Activated CD4-positive, alpha-beta memory T cell treated with anti-CD3 and anti-CD28 coated beads for 36 hours (primary cell): ENCODE measurements at regions not wholly inside any gene's neighbourhood (a gene's known extent, or its start where the extent isn't known, plus 50 kb on each side); places are given as distances from the start of the nearest gene placed in this dataset.

Source experiments
- CTCF ChIA-PET: fragments of 350-600 bp; sonication (Branson Sonifier 250); formaldehyde crosslinking; loops from one replicate; lab custom pipeline; 2021; ENCODE audit warnings: antibody characterized with exemption, inconsistent platforms; lab: Charles Lee
- POLR2A ChIA-PET: fragments of 350-600 bp; sonication (Branson Sonifier 250); formaldehyde crosslinking; loops from one replicate; lab custom pipeline; 2021; ENCODE audit warnings: antibody characterized with exemption; lab: Charles Lee
- DNase-seq: peaks from one replicate; pipeline ENCODE4 v3.0.0-alpha.2; 2020
- H3K27ac Mint-ChIP-seq: one replicate; pipeline ENCODE4 v1.8.0; 2021; ENCODE audit warnings: mixed read lengths
- H3K27me3 Mint-ChIP-seq: one replicate; pipeline ENCODE4 v1.8.0; 2021; ENCODE audit warnings: mixed read lengths
- H3K36me3 Mint-ChIP-seq: one replicate; pipeline ENCODE4 v1.8.0; 2021; ENCODE audit warnings: mixed read lengths
- H3K4me1 Mint-ChIP-seq: one replicate; pipeline ENCODE4 v1.8.0; 2021; ENCODE audit warnings: low read depth, mixed read lengths
- H3K4me3 Mint-ChIP-seq: one replicate; pipeline ENCODE4 v1.8.0; 2021; ENCODE audit warnings: mild to moderate bottlenecking, mixed read lengths
- H3K9me3 Mint-ChIP-seq: one replicate; pipeline ENCODE4 v1.8.0; 2021; ENCODE audit warnings: mixed read lengths
- intact Hi-C: fragments of 100-400 bp; cut with micrococcal nuclease; formaldehyde crosslinking; loops from one replicate; pipeline ENCODE4 v1.15.1; 2023

GRCh38 chr4:151603377-151603776 lies 157.4 kb downstream of the GATB start:
- H3K27me3 Mint-ChIP-seq: no peaks in the 10 kb centered on the region
- no peaks in the 10 kb centered on the region for H3K4me1 Mint-ChIP-seq
- H3K4me3 Mint-ChIP-seq: no peak overlapping the region
- ChIA-PET POLR2A (no interaction called here), CTCF (interaction anchor here (1.1 kb wide), 1 partner anchor 326 kb away, joined by 4 read pairs; the partner anchor contains the start of gene PRSS48)
- H3K36me3 Mint-ChIP-seq: no peaks in the 10 kb centered on the region
- H3K27ac Mint-ChIP-seq: no peak overlapping the region
- DNase-seq: no peak
- H3K9me3 Mint-ChIP-seq: no peaks in the 10 kb centered on the region
- intact Hi-C loops: loop anchor here (5.0 kb wide), 1 partner anchor 486 kb away; no protein-coding TSS in a partner anchor

- Mint-ChIP-seq H3K36me3 (no peaks in the 10 kb centered on the region), H3K4me3 (no peak overlapping the region), H3K9me3 (no peaks in the 10 kb centered on the region), H3K27me3 (no peaks in the 10 kb centered on the region), H3K4me1 (no peaks in the 10 kb centered on the region), H3K27ac (no peak overlapping the region)
- POLR2A ChIA-PET: no interaction called here
- CTCF ChIA-PET: interaction anchor here (0.6 to 1.1 kb wide), 3 partner anchors 14 to 327 kb away, joined by 3 to 4 read pairs (median 3); partner anchors contain the start of gene PRSS48
- intact Hi-C loops: loop anchor here (5.0 kb wide), 1 partner anchor 487 kb away; no protein-coding TSS in a partner anchor
- no peak for DNase-seq
These were observed 156.6 kb downstream of the GATB start for GRCh38 chr4:151604238-151604637.

- Mint-ChIP-seq H3K36me3 (no peaks in the 10 kb centered on the region), H3K27me3 (no peaks in the 10 kb centered on the region), H3K9me3 (no peaks in the 10 kb centered on the region), H3K27ac (no peak overlapping the region), H3K4me3 (no peak overlapping the region), H3K4me1 (no peaks in the 10 kb centered on the region)
- ChIA-PET CTCF (no interaction called here), POLR2A (no interaction called here)
- intact Hi-C loops: no loop called here
- DNase-seq: no peak
These were observed 155.6 kb downstream of the GATB start for GRCh38 chr4:151605215-151605614.

- intact Hi-C loops: no loop called here
- no peak overlapping the region for H3K27ac Mint-ChIP-seq
- no peaks in the 10 kb centered on the region for H3K9me3 Mint-ChIP-seq
- no peaks in the 10 kb centered on the region for H3K4me1 Mint-ChIP-seq
- no peak overlapping the region for H3K4me3 Mint-ChIP-seq
- no peak for DNase-seq
- ChIA-PET CTCF (no interaction called here), POLR2A (no interaction called here)
- peaks cover 2% of the 10 kb centered on the region for H3K27me3 Mint-ChIP-seq
- H3K36me3 Mint-ChIP-seq: no peaks in the 10 kb centered on the region
These were observed 154.7 kb downstream of the GATB start for GRCh38 chr4:151606061-151606460.

GRCh38 chr4:151610229-151610628 lies 150.6 kb downstream of the GATB start:
- Mint-ChIP-seq H3K36me3 (no peaks in the 10 kb centered on the region), H3K4me1 (no peaks in the 10 kb centered on the region), H3K27me3 (peaks cover 2% of the 10 kb centered on the region), H3K4me3 (no peak overlapping the region), H3K9me3 (no peaks in the 10 kb centered on the region), H3K27ac (no peak overlapping the region)
- DNase-seq: no peak
- POLR2A ChIA-PET: no interaction called here
- CTCF ChIA-PET: no interaction called here
- intact Hi-C loops: no loop called here

GRCh38 chr4:151611960-151612359 lies 148.8 kb downstream of the GATB start:
- Mint-ChIP-seq H3K36me3 (no peaks in the 10 kb centered on the region), H3K27me3 (peaks cover 2% of the 10 kb centered on the region), H3K4me1 (no peaks in the 10 kb centered on the region), H3K27ac (no peak overlapping the region), H3K4me3 (no peak overlapping the region), H3K9me3 (no peaks in the 10 kb centered on the region)
- ChIA-PET CTCF (interaction anchor here (0.9 kb wide), 1 partner anchor 14 kb away, joined by 3 read pairs; no protein-coding TSS in a partner anchor), POLR2A (no interaction called here)
- intact Hi-C loops: no loop called here
- no peak for DNase-seq

- Mint-ChIP-seq H3K27me3 (peaks cover 2% of the 10 kb centered on the region), H3K4me1 (no peaks in the 10 kb centered on the region), H3K36me3 (no peaks in the 10 kb centered on the region), H3K27ac (no peak overlapping the region), H3K9me3 (no peaks in the 10 kb centered on the region), H3K4me3 (no peak overlapping the region)
- ChIA-PET CTCF (no interaction called here), POLR2A (no interaction called here)
- intact Hi-C loops: no loop called here
- no peak for DNase-seq
These were observed 147.5 kb downstream of the GATB start for GRCh38 chr4:151613290-151613689.

GRCh38 chr4:151614561-151614960 lies 146.2 kb downstream of the GATB start:
- ChIA-PET POLR2A (no interaction called here), CTCF (interaction anchor here (0.6 kb wide), 1 partner anchor 76 kb away, joined by 4 read pairs; no protein-coding TSS in a partner anchor)
- H3K27me3 Mint-ChIP-seq: peaks cover 2% of the 10 kb centered on the region
- no peaks in the 10 kb centered on the region for H3K36me3 Mint-ChIP-seq
- no peaks in the 10 kb centered on the region for H3K9me3 Mint-ChIP-seq
- no peak overlapping the region for H3K27ac Mint-ChIP-seq
- no peaks in the 10 kb centered on the region for H3K4me1 Mint-ChIP-seq
- no peak overlapping the region for H3K4me3 Mint-ChIP-seq
- no peak for DNase-seq
- intact Hi-C loops: no loop called here

GRCh38 chr4:151618858-151619257 lies 141.9 kb downstream of the GATB start:
- H3K4me3 Mint-ChIP-seq: no peak overlapping the region
- H3K4me1 Mint-ChIP-seq: no peaks in the 10 kb centered on the region
- intact Hi-C loops: no loop called here
- CTCF ChIA-PET: interaction anchor here (1.1 kb wide), 1 partner anchor 14 kb away, joined by 3 read pairs; no protein-coding TSS in a partner anchor
- H3K36me3 Mint-ChIP-seq: no peaks in the 10 kb centered on the region
- H3K27me3 Mint-ChIP-seq: peaks cover 1% of the 10 kb centered on the region
- H3K9me3 Mint-ChIP-seq: no peaks in the 10 kb centered on the region
- POLR2A ChIA-PET: no interaction called here
- DNase-seq: no peak
- H3K27ac Mint-ChIP-seq: no peak overlapping the region

GRCh38 chr4:151620066-151620465 lies 140.7 kb downstream of the GATB start:
- no peaks in the 10 kb centered on the region for H3K36me3 Mint-ChIP-seq
- ChIA-PET POLR2A (no interaction called here), CTCF (no interaction called here)
- H3K27ac Mint-ChIP-seq: no peak overlapping the region
- no peaks in the 10 kb centered on the region for H3K4me1 Mint-ChIP-seq
- peaks cover 4% of the 10 kb centered on the region for H3K27me3 Mint-ChIP-seq
- no peak for DNase-seq
- intact Hi-C loops: no loop called here
- no peak overlapping the region for H3K4me3 Mint-ChIP-seq
- H3K9me3 Mint-ChIP-seq: no peaks in the 10 kb centered on the region
